HG03342 (cell line): ENCODE measurements at regions not wholly inside any gene's neighbourhood (a gene's known extent, or its start where the extent isn't known, plus 50 kb on each side); places are given as distances from the start of the nearest gene placed in this dataset.
"Not testable (repeated sequence)": the region's sequence is repeated elsewhere in the genome, so short reads cannot be mapped to it uniquely, and the experiment has no call there.

Experiments
- ATAC-seq: cut with Tn5 transposase; IDR thresholded peaks from one replicate; pipeline ENCODE4 v1.9.1; 2021; ENCODE audit warnings: mild to moderate bottlenecking, moderate library complexity; ENCODE audit not compliant: unreplicated experiment

DNA sequence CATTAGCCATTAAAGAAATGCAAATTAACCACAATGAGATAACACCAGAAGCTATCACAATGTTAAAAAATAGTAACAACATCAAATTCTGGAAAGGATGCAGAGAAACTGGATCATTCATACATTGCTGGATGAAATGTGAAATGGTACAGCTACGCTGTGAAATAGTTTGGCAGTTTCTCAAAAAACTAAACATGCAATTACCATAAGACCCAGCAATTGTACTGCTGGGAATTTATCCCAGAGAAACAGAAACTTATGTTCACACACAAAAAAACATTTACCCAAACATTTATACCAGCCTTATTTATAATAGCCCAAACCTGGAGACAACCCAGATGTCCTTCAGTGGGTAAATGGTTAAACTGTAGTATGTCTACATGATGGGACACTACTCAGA is 592.9 kb downstream of the ZNF608 start:
- no peak for ATAC-seq

DNA sequence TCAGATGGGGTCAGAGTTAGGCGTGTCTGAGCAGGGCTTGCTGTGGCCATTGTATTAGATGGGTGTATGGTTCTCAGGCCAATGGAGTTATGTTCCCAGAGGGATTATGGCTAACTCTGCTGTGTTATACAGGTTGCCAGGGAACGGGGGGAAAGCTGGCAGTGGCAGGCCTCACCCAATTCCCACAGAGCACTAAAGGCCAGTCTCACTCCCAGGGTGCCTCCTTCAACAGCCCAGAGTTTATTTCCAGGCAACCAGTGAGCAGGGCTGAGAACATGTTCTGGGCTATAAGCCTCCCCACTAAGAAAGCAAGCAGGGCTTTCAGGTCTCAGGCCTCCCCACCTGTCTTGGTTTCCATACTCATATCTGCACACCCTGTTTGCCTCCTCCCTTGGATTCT is 597.9 kb downstream of the ZNF608 start:
- no peak for ATAC-seq

DNA sequence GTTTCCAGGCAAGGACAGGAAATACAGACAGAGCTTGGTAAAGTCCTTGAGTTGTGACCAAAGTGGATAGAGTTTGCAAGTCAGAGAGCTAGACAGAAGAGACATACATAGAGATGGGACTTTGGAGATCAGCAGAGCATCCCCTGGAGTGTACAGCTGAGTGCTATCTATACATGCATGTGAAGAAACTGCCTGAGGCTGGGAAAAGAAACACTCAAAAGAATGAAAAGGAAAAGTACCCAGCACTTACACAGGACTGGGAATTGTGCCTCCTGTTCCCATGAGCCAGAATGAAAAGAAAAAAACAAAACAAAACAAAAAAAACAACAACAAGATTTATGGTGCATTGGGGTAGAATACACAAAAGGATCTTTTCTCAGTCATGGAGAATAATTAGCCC is 606.4 kb downstream of the ZNF608 start:
- ATAC-seq = no peak

DNA sequence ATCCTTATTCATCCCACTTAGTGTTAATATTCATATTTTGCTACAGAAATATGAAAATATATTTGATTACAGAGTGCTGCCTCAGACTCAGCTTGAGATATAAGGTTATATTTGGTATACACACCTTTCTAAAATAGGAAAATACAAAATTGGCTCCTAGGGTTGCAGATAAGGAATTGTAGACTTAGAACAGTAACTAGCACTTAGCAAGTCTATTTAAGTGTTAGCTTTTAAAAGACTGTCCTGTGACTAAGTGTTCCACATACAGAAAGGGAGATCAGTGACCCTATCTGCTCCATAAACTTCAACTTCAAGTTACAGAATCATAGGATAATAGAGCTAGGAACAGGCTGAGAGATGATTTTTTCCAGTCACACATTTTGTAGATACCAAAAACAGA is 607.0 kb downstream of the ZNF608 start:
- ATAC-seq = no peak

DNA sequence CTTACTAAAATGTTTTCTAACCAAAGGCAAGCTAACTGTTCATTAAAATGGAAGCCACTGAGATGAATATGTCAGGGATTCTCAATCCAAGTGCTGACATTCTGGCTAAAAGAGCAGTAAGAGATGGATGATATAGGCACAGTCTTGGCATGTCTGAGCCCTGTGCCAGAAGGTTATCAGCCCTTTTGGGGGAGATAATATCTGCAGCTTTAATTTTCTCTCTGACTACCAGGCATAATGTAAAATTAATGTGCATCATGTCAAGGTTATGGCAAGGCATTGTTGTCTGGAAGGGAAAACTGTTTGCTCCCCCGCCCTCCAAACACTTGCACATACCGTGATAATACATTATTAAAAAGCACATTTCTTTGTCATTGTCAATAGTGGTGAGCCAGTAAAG is 609.8 kb downstream of the ZNF608 start:
- no peak for ATAC-seq

DNA sequence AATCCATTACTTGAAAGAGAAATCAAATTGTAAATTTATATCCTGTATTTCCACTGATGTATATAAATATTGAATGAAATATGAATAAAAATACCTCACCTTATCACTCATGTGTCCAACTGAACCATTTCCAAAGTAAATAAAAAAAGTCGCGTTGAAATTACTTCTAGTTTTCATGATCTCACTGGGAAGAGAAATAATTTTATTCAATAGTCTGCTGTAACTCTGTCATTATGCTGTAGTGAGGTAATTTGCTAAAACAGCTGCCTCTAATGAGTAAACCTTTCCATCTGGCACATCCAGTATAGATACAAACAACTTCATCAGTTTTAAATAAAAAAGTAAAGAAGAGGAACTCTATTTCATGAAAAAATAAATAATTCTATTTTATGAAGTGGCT is 611.5 kb downstream of the ZNF608 start:
- ATAC-seq = no peak

DNA sequence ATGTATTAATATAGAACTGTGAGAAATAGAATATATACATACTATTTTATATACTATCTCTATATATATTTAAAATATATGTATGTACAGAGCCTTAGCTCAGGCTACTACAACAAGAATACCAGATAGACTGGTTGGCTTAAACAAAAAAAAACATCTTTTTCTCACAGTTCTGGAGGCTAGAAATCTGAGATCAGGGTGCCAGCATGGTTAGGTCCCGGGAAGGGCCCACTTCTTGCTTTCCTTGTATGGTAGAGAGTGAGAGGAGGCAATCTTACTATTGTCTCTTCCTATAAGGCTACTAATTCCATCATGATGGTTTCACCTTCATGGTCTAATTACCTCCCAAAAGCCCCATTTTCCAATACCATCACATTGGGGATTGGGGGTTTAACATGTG is 613.0 kb downstream of the ZNF608 start:
- no peak for ATAC-seq

DNA sequence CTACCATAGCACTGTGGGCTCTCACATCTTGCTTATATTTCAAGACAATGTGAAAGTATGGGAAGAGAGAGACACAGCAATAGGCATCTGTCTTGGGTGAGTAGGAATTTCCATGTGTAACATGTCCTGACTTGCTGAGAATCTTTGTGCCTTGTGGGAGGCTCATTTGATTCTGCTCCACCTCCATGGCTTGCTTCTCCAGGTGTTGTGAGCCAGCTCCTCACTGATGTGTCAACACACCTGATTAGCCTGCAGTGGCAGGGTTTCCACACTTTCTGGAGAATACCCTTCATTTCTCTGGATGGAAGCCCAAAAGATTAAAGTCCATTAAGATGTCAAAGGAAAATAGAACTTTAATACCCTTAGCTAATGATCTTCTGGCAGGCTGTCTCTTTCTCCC is 613.6 kb downstream of the ZNF608 start:
- ATAC-seq = no peak

DNA sequence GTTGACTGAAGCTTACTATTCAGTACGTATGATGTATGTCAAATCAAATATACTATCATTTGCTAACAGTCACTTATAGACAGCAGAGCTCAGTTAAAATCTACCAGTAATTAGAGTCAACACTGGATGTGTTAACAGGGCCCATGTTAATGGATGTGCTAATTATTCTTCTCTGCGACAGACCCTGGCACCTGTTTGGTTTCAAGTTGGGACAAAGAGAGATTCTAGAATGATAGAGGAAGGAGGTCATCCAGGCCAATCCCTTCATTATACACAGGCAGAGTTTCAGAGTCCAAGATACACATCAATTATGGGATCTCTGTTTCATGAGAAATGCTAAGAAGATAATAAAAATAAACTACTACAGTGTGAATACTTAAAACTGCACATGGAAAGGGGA is 615.0 kb downstream of the ZNF608 start:
- ATAC-seq = no peak

DNA sequence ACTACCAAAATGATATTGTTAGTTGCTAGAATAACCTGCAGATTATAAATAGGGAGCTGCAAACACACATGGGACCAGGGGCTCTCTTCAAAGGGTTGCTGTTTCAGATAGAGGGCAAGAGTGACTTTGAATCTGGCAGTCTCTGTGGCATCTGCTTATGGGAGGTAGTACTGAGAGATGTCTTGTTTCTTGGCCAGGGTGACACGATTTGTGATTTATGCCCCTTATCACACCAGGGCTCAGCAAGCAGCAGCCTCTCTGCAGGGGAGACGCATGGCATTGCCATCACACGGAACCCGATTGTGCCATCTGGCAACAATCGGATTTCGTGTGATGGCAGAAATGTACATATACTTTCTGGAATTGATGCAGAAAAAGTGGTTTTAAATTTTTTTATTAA is 615.6 kb downstream of the ZNF608 start:
- no peak for ATAC-seq

DNA sequence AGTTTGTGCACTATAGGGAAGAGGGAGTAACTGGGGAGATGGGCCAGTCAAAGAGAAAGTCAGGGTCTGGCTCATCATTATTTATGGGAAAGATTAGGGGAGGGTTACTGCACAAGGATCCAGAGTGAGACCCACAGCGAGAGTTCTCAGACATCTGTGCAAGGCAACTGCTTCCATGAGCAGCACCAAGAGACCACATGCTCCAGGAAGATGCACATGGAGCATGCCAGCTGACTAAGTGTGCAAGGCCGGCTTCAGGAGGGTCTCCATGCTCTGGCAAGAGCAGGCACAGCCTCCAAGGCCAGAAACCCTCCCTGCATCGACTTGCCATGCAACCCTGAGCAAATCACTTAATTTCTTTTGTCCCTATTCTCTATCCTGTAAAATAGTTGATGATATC is 616.9 kb downstream of the CSNK1G3 start:
- ATAC-seq = no peak

DNA sequence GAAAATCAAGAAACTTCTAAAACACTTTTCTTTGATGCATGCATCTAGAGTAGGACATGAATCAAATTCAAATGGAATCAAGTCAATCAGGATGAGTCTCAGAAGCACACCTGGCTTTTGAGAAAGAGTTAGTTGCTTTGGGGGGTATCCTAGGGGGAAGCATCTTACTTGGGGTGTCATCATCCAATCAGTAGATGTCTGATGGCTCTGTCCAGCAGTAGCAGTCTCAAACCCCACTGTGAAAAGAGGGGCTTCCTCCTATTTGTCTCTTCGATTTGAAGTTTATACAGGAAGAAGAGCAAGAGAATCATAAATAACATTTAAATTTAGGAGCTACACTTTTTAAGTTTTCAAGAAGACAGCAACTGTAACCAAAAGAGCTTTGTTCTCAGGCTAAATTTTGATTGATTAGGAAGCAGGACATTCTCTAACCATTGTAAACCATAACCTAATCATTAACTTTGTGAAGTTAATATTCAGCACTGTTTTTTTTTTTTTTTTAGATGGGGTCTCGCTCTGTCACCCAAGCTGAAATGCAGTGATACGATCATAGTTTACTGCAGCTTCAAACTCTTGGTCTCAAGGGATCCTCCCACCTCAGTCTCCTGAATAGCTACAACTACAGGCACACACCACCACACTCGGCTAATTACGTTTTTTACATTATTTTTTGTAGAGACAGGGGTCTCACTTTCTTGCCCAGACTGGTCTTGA is 614.7 kb downstream of the CSNK1G3 start:
- ATAC-seq = peak; percentile 79

DNA sequence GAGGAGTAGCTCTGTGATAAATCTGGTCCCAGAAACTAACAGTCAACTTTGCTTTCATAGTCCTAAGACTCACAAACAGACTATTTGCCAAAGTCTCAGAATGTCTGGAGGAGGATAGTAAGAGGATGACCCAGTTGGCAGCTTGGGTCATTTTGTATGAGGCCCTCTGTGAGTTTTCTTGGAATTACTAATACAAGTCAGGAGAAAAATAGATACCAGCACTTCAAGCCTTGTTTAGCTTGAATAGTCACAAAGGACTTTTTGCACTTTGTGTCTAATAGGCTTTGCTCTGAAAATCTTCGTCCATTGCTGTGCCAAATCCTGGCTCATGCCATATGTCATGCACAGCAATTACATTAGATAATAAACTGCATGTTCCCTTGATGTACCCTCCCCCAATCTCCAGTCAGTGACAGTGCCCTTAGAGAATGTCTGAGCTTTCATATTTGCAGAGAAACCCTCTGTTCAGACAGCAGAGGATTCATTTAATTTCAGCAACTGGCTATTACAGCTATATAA is 612.8 kb downstream of the CSNK1G3 start:
- ATAC-seq = no peak

DNA sequence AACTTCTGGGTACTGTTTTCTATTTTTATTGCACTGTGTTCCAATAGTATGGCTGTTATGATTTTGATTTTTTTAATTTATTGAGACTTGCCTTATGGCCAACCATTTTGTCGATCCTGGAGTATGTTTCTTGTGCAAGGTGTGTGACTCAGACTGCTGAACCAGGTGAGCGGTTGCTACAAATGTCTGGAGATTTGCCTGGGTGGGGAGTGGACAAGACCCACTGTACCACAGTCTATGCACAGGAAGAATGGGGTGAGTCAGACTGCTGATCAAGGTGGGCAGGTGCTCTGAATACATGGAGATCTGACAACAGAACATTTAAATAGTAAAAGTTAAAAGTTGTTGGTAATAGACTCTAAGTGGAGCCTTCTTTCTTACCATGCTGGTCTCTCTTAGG is 609.2 kb downstream of the CSNK1G3 start:
- no peak for ATAC-seq

DNA sequence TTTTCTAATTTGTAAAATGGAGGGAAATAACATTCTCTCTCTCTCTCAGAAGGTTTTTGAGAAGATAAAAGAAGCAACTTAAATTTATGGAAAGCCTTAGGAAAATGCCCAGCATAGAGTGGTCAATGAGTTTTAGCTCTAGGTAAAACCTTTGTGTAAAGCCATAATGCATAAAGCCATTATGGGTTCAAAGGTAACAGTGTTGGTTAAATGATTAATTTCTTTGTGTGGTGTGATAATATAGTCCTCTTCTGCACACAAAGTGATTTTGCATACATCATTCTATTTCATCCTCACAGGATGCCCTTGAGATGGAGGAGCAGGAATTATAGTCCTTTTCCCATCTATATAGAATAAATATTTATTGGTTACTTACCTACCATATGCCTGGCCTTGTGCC is 602.9 kb downstream of the CSNK1G3 start:
- no peak for ATAC-seq

DNA sequence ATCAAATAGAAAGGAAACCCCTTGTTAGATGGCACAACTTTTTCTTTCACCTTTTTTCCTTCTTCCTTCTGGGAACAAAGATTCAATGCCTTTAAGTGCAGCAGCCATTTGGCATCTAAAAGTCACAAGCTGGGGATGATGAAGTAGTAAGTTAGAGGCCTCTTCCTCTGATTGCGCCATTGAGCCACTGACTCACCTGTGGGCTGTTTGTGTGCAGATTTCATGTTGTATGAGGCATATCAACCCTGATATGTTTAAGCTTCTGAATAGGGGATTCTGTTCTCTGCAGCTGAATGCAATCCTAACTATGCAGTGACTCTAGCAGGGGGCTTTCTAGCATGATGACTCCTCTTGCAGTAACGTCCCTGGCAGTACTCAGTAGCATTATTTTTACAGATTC is 599.9 kb downstream of the CSNK1G3 start:
- ATAC-seq = no peak

DNA sequence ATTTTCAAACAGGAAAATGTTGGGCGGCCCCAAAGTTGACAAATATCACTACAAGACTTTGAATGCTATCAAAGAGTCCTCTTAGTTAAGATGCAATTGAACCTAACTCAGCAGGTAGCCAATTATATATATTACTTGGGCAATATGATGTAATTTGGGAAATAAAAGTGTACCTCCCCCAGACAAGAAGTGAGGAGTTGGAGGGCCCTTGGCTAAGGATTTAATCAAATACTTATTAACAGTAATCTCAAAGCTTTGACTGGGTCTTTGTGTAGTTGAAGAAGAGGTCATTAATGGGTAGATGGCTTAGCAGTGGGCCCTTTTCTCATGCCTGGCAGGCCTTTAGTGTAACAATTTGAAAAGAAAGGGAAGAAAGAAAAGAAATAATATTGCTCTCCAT is 599.0 kb downstream of the CSNK1G3 start:
- no peak for ATAC-seq

DNA sequence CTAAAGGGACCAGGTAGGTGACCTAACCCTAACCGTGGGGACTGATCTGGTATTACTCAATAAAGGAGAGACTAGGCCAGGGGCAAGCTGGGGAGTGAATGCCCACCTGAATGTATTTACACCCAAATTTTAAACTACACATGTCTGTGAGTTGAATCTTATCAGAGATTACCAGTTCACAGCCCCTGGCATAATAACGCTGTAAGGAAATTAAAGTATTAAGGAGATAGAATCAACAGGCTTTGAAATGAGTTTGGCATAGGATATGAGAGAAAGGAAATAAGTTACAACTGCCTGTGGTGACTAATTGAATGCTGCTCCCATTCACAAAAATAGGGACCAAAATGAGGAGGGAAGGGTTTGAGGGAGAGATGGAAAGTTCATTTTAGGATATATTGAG is 593.3 kb downstream of the CSNK1G3 start:
- no peak for ATAC-seq

DNA sequence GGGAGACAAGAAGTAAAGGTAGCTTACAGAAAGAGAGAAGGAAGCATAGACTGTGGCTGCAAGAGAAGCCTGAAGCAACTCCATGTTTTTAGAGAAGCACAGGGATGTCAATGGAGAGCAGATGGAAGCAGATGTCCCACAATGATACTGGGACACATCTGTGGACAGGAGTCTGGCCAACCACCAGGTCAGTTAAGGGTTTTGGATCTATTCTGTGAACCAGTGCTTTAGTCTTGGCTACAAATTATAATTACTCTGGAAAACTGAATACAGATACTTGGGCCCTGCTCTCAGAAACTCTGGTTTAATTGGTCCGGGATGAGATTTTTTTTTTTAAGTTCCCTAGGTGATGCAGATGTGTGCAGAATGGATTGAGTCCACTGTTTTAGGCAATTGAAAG is 592.8 kb downstream of the CSNK1G3 start:
- ATAC-seq = no peak

DNA sequence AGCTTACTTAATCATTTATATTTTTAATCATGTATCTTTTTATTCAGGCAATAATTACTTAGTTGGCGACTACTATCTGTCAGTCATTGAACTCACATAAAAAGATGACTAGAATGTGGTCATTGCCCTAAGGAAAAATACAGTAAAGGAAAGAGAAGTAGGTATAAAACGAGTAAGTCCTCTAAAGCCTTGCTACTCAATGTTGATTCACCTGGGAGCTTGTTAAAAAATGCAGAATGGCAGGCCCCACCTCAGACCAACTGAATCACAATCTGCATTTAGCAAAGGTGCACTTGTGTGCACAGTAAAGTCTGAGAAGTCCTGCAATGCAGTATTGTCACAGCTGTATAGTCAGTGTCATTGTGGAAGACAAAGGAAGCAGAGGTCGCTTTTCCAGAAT is 592.4 kb downstream of the CSNK1G3 start:
- no peak for ATAC-seq

DNA sequence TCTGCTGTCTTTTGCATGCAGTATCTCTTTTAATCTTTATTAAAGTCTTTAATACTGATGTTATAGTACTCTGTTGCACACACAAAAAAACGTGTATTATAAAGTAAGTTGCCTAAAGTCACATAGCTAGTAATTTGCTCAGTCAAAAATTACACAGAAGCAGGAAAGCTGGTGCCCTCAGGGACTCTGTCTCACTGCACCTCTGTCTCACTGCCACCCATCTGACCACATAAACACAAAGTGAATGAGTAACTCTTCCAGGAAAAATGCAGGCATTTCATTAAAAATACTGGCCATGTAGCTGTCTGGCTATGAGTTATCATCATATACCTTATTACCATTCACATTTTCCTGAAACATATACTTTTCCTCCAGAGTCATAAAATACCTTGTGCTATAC is 591.7 kb downstream of the CSNK1G3 start:
- no peak for ATAC-seq

DNA sequence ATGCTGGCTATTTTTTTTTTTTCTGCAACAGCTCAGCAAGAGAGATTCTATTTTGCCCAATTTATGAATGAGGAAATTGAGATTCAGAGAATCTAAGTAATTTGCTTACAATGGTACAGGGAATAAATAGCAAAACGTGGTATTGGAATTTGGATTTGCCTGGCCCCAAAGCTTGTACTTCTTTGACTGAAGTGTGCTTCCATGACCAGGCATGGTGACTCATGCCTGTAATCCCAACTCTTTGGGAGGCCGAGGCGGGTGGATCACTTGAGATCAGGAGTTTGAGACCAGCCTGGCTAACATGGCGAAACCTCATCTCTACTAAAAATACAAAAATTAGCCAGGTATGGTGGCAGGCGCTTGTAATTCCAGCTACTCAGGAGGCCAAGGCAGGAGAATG is 591.1 kb downstream of the CSNK1G3 start:
- ATAC-seq = not testable (repeated sequence)

DNA sequence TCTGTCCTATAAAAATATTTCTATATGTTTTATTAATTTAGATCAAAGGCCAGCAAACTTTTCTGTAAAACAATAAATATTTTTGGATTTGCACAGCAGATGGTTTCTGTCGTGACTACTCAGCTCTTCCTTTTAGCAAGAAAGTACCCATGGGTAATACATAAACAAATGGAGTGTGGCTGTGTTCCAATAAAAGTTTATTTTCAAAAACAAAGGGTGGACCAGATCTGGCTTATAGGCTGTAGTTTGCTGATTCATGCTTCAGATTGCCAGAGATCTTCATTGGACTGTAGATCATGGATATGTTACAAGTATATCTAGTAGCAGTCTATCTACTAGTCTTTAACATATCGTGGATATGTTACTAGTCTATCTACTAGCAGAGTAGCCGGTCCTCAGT is 590.5 kb downstream of the CSNK1G3 start:
- no peak for ATAC-seq
